HFFc6 (cell line): ENCODE measurements at regions not wholly inside any gene's neighbourhood (a gene's known extent, or its start where the extent isn't known, plus 50 kb on each side); places are given as distances from the start of the nearest gene placed in this dataset.
A peak's percentile ranks its signal among the peaks of the same experiment; 100 is the strongest.

Experiments used
- DNase-seq: peaks from one replicate; pipeline ENCODE4 v3.0.0-alpha.2; 2018
- H3K27ac Mint-ChIP-seq: 2 replicates; pipeline ENCODE4 v1.8.0; 2020; ENCODE audit warnings: mild to moderate bottlenecking, mixed read lengths
- H3K27me3 Mint-ChIP-seq: 2 replicates; pipeline ENCODE4 v1.8.0; 2021; ENCODE audit warnings: mild to moderate bottlenecking, moderate library complexity, mixed read lengths; ENCODE audit not compliant: insufficient read depth
- H3K36me3 Mint-ChIP-seq: 2 replicates; pipeline ENCODE4 v1.8.0; 2021; ENCODE audit warnings: low read depth, mixed read lengths
- H3K4me1 Mint-ChIP-seq: 2 replicates; pipeline ENCODE4 v1.8.0; 2020; ENCODE audit warnings: low read depth, mixed read lengths
- H3K4me3 Mint-ChIP-seq: 2 replicates; pipeline ENCODE4 v1.8.0; 2020; ENCODE audit warnings: mild to moderate bottlenecking, moderate library complexity, mixed read lengths
- H3K9me3 Mint-ChIP-seq: 2 replicates; pipeline ENCODE4 v1.8.0; 2020; ENCODE audit warnings: mild to moderate bottlenecking, mixed read lengths
- TF ChIP-seq, protein P1 (sequence below): fragments of 200-600 bp; sonication (generic); IDR thresholded peaks from 2 replicates; pipeline ENCODE4 v1.5.0; 2021; ENCODE audit warnings: antibody characterized with exemption, mild to moderate bottlenecking

DNA sequence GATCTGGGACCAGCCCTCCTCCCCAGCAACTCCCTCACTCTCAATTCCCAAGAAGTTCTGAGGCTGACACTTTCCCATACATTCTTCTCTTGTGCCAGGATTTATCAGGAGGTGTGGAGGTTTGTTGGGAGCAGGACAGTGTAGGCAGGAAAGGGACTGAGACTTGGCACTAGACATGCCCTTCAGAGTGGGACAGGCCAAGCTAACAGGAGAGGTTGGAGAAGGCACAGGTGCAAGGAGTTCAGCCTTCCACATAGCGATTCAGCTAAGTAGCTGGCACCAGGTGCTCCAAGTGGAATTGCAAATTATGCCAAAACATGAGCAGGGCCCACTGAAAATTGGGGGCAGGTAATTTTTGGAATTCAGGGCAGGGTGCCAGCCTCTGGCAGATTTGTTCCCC is 83.0 kb upstream of the DUSP10 start:
- Mint-ChIP-seq H3K4me3 (no peak overlapping the region), H3K36me3 (no peaks in the 10 kb centered on the region; the same call in 1 of the 2 replicates), H3K9me3 (no peaks in the 10 kb centered on the region), H3K27ac (no peak overlapping the region; the same call in 1 of the 2 replicates), H3K27me3 (peaks cover 4% of the 10 kb centered on the region), H3K4me1 (peaks cover 75% of the 10 kb centered on the region)
- DNase-seq, result no peak
- TF ChIP-seq, protein P1, sequence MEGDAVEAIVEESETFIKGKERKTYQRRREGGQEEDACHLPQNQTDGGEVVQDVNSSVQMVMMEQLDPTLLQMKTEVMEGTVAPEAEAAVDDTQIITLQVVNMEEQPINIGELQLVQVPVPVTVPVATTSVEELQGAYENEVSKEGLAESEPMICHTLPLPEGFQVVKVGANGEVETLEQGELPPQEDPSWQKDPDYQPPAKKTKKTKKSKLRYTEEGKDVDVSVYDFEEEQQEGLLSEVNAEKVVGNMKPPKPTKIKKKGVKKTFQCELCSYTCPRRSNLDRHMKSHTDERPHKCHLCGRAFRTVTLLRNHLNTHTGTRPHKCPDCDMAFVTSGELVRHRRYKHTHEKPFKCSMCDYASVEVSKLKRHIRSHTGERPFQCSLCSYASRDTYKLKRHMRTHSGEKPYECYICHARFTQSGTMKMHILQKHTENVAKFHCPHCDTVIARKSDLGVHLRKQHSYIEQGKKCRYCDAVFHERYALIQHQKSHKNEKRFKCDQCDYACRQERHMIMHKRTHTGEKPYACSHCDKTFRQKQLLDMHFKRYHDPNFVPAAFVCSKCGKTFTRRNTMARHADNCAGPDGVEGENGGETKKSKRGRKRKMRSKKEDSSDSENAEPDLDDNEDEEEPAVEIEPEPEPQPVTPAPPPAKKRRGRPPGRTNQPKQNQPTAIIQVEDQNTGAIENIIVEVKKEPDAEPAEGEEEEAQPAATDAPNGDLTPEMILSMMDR, result no peak

DNA sequence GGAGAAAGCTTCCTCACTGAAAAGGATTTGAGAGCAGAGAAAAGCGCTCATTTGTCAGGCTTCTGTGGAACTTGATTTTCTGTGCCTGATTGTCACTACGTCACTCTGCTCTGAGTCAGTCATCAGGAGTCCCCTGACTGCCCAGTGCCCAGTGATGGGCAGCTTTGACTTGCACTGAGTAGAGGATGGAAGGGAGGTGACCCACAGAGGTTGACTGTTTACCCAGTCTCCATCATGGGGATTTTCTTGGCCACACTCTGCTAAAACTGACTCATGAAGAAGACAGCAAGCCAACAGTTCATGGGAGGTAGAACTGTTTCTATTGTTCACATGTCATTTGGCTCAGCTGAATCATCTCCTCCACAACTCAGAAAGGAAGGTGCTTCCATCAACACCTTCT is 82.1 kb upstream of the DUSP10 start:
- Mint-ChIP-seq H3K36me3 (no peaks in the 10 kb centered on the region; the same call in 1 of the 2 replicates), H3K27ac (peak overlapping the region; percentile 63), H3K4me1 (peaks cover 66% of the 10 kb centered on the region), H3K9me3 (no peaks in the 10 kb centered on the region), H3K27me3 (peaks cover 4% of the 10 kb centered on the region; the same call in 1 of the 2 replicates), H3K4me3 (no peak overlapping the region)
- TF ChIP-seq, protein P1, result no peak
- DNase-seq, result peak; percentile 64

DNA sequence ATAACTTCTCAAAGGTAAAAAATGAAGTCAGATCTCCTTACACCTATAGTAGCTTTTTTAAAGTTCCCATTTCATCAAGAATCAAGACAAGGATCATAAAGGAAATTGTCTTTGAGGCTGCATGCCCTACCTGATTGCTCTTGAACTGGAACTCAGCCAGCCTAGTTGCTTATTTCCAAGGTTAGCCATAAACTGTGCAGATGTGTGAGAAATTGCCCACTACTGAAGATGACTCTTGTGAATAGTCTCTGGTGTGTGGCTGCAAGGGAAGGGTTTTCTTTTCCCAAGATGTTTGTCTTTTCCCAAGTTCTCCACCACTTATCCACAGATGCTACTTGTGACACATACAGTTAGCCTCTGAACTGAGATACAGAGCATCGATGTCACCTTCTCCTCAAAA is 81.7 kb upstream of the DUSP10 start:
- H3K36me3 Mint-ChIP-seq, result no peaks in the 10 kb centered on the region; the same call in 1 of the 2 replicates
- H3K4me3 Mint-ChIP-seq, result no peak overlapping the region

DNA sequence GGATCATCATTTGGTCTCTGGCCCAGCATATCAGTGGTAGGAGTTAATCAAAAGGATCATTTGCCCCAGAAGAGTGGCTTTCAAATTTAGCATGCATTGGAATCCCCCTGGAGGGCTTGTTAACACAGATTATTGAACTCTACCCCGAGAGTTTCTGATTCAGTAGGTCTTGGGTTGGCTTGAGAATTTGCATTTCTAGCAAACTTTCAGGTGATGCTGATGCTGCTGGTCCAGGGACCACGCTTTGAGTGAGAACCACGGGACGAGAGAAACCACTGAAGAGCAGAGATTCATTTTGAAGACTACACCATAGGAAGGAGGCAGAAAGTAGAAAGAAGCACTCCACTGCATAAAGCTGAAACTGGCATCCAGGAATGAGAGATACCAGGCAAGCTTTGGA is 81.3 kb upstream of the DUSP10 start:
- H3K9me3 Mint-ChIP-seq, result no peaks in the 10 kb centered on the region
- H3K4me1 Mint-ChIP-seq, result peaks cover 57% of the 10 kb centered on the region
- TF ChIP-seq, protein P1, result no peak
- H3K27me3 Mint-ChIP-seq, result peaks cover 4% of the 10 kb centered on the region; the same call in 1 of the 2 replicates
- H3K36me3 Mint-ChIP-seq, result no peaks in the 10 kb centered on the region; the same call in 1 of the 2 replicates
- no peak overlapping the region for H3K27ac Mint-ChIP-seq
- no peak for DNase-seq
- no peak overlapping the region for H3K4me3 Mint-ChIP-seq

More for the DNA sequence above, 81.7 kb upstream of the DUSP10 start:
- peaks cover 61% of the 10 kb centered on the region for H3K4me1 Mint-ChIP-seq
- peaks cover 4% of the 10 kb centered on the region; the same call in 1 of the 2 replicates for H3K27me3 Mint-ChIP-seq
- TF ChIP-seq, protein P1, result no peak
- H3K9me3 Mint-ChIP-seq, result no peaks in the 10 kb centered on the region
- no peak for DNase-seq
- H3K27ac Mint-ChIP-seq, result peak overlapping the region; percentile 63

DNA sequence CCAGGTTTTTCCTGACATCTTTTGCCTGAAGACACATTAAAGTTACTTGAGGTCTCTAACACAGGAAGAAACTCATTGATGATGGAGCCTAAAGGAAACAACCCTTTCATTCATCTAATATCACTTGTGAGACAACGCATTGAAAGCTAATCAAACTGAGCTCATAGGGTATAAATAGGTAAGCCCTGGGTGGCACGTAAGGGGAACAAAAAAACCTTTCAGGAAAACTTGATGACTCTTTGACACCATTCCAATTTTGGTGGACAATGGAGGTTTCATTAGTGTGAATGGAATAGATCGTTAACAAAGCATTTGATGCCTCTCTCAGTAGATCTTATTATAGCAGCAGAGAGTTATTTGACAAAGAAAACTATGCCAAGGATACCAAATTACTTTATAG is 80.7 kb upstream of the DUSP10 start:
- Mint-ChIP-seq H3K9me3 (no peaks in the 10 kb centered on the region), H3K27ac (no peak overlapping the region), H3K36me3 (no peaks in the 10 kb centered on the region; the same call in 1 of the 2 replicates), H3K4me3 (no peak overlapping the region), H3K4me1 (peaks cover 57% of the 10 kb centered on the region), H3K27me3 (peaks cover 4% of the 10 kb centered on the region; the same call in 1 of the 2 replicates)
- no peak for DNase-seq
- TF ChIP-seq, protein P1, result no peak
